Spinal cord (tissue), 9 donors: ENCODE measurements at regions not wholly inside any gene's neighbourhood (a gene's known extent, or its start where the extent isn't known, plus 50 kb on each side); places are given as distances from the start of the nearest gene placed in this dataset.
A peak's percentile ranks its signal among the peaks of the same experiment; 100 is the strongest.
"Not testable (repeated sequence)": the region's sequence is repeated elsewhere in the genome, so short reads cannot be mapped to it uniquely, and the experiment has no call there.

Source experiments
- DNase-seq, 6 donors: peaks; one replicate each; pipeline versions ENCODE4 v3.0.0 to v3.0.0-alpha.2; 2013 to 2015; ENCODE audit warnings: low spot score in 6 of 6, low read depth in 4 of 6
- H3K27ac ChIP-seq: one replicate; pipeline ENCODE4 v1.5.1; 2013; ENCODE audit warnings: low read depth, low read length, control low read depth
- H3K27me3 ChIP-seq: one replicate; pipeline ENCODE4 v1.6.1; 2013; ENCODE audit warnings: low read length; ENCODE audit not compliant: control insufficient read depth, insufficient read depth
- H3K36me3 ChIP-seq: one replicate; pipeline ENCODE4 v1.6.1; 2013; ENCODE audit warnings: low read length; ENCODE audit not compliant: control insufficient read depth, insufficient read depth
- H3K4me1 ChIP-seq: one replicate; pipeline ENCODE4 v1.6.1; 2013; ENCODE audit warnings: low read length; ENCODE audit not compliant: control insufficient read depth, insufficient read depth
- H3K4me3 ChIP-seq: one replicate; pipeline ENCODE4 v1.5.1; 2013; ENCODE audit warnings: low read depth, low read length, control low read depth
- H3K9me3 ChIP-seq: one replicate; pipeline ENCODE4 v1.6.1; 2013; ENCODE audit warnings: low read length; ENCODE audit not compliant: control insufficient read depth, insufficient read depth
- WGBS: methylation state at CpG from one replicate; pipeline ENCODE4 v1.1.5; 2013; ENCODE audit warnings: missing lambda C conversion rate; ENCODE audit not compliant: insufficient coverage; 5-methylcytosine and 5-hydroxymethylcytosine counted together
- donor health status: healthy.

GRCh38 chr5:96483878-96484277 lies 50.8 kb upstream of the PCSK1 start:
- H3K4me3 ChIP-seq = no peak overlapping the region
- no peak overlapping the region for H3K27ac ChIP-seq
- no peaks in the 10 kb centered on the region for H3K9me3 ChIP-seq
- H3K4me1 ChIP-seq = no peaks in the 10 kb centered on the region
- no peaks in the 10 kb centered on the region for H3K36me3 ChIP-seq
- no peaks in the 10 kb centered on the region for H3K27me3 ChIP-seq
- peak in 1 of 6 donors; percentile 14 for DNase-seq
- WGBS = 74% methylated on average over 2 of the region's 2 CpGs

- no peak for DNase-seq
- Histone ChIP-seq H3K4me1 (no peaks in the 10 kb centered on the region), H3K27me3 (no peaks in the 10 kb centered on the region), H3K36me3 (no peaks in the 10 kb centered on the region), H3K27ac (no peak overlapping the region), H3K4me3 (no peak overlapping the region), H3K9me3 (no peaks in the 10 kb centered on the region)
- WGBS = no CpG with 5 or more reads among the region's 1 CpG
Measured at GRCh38 chr5:96487859-96488258, 54.8 kb upstream of the PCSK1 start.

- WGBS = no CpG with 5 or more reads among the region's 2 CpGs
- no peak for DNase-seq
- no peaks in the 10 kb centered on the region for H3K27me3 ChIP-seq
- H3K4me3 ChIP-seq = no peak overlapping the region
- H3K27ac ChIP-seq = no peak overlapping the region
- no peaks in the 10 kb centered on the region for H3K9me3 ChIP-seq
- H3K36me3 ChIP-seq = no peaks in the 10 kb centered on the region
- no peaks in the 10 kb centered on the region for H3K4me1 ChIP-seq
Measured at GRCh38 chr5:96489532-96489931, 56.5 kb upstream of the PCSK1 start.

- Histone ChIP-seq H3K4me3 (no peak overlapping the region), H3K9me3 (no peaks in the 10 kb centered on the region), H3K36me3 (no peaks in the 10 kb centered on the region), H3K27ac (no peak overlapping the region), H3K4me1 (no peaks in the 10 kb centered on the region), H3K27me3 (no peaks in the 10 kb centered on the region)
- no peak for DNase-seq
- WGBS = 40% methylated on average over 1 of the region's 6 CpGs
Measured at GRCh38 chr5:96492459-96493047, 59.5 kb upstream of the PCSK1 start.

GRCh38 chr5:96493219-96493790 lies 60.3 kb upstream of the PCSK1 start:
- no peaks in the 10 kb centered on the region for H3K4me1 ChIP-seq
- no peaks in the 10 kb centered on the region for H3K27me3 ChIP-seq
- WGBS = 100% methylated on average over 1 of the region's 3 CpGs
- H3K27ac ChIP-seq = no peak overlapping the region
- no peaks in the 10 kb centered on the region for H3K9me3 ChIP-seq
- H3K4me3 ChIP-seq = no peak overlapping the region
- H3K36me3 ChIP-seq = no peaks in the 10 kb centered on the region
- DNase-seq = no peak

- not testable (repeated sequence) for H3K4me3 ChIP-seq, H3K27ac ChIP-seq, H3K36me3 ChIP-seq, DNase-seq, H3K4me1 ChIP-seq, H3K27me3 ChIP-seq, H3K9me3 ChIP-seq
- no CpG with 5 or more reads among the region's 1 CpG for WGBS
Measured at GRCh38 chr5:96495412-96495811, 62.4 kb upstream of the PCSK1 start.

- DNase-seq, H3K9me3 ChIP-seq, H3K4me3 ChIP-seq, H3K36me3 ChIP-seq, H3K27me3 ChIP-seq, H3K27ac ChIP-seq, H3K4me1 ChIP-seq: not testable (repeated sequence)
- no CpG with 5 or more reads among the region's 1 CpG for WGBS
Measured at GRCh38 chr5:96497027-96497426, 64.0 kb upstream of the PCSK1 start.

GRCh38 chr5:96499753-96500345 lies 66.8 kb upstream of the PCSK1 start:
- no peak overlapping the region for H3K4me3 ChIP-seq
- H3K9me3 ChIP-seq = no peaks in the 10 kb centered on the region
- no peak for DNase-seq
- H3K36me3 ChIP-seq = no peaks in the 10 kb centered on the region
- H3K4me1 ChIP-seq = peaks cover 5% of the 10 kb centered on the region
- H3K27me3 ChIP-seq = no peaks in the 10 kb centered on the region
- no peak overlapping the region for H3K27ac ChIP-seq
- 91% methylated on average over 1 of the region's 8 CpGs for WGBS

- H3K9me3 ChIP-seq = no peaks in the 10 kb centered on the region
Measured at GRCh38 chr5:96501991-96502646, 69.1 kb upstream of the PCSK1 start.

More at GRCh38 chr5:96501991-96502646, 69.1 kb upstream of the PCSK1 start:
- DNase-seq = no peak
- WGBS = no CpG with 5 or more reads among the region's 1 CpG
- Histone ChIP-seq H3K27me3 (no peaks in the 10 kb centered on the region), H3K4me3 (no peak overlapping the region), H3K36me3 (no peaks in the 10 kb centered on the region), H3K27ac (no peak overlapping the region), H3K4me1 (peaks cover 5% of the 10 kb centered on the region)
